ENCODE measurements at regions not wholly inside any gene's neighbourhood (a gene's known extent, or its start where the extent isn't known, plus 50 kb on each side); places are given as distances from the start of the nearest gene placed in this dataset.

- H3K4me3 ChIP-seq (ENCODE audit: low read depth, low read length) = no peak overlapping the region
Measured at GRCh38 chr10:111578076-111578475, 501.2 kb downstream of the ADRA2A start.

GRCh38 chr10:111579473-111579872 lies 502.6 kb downstream of the ADRA2A start:
- no peak overlapping the region for H3K9ac ChIP-seq (ENCODE audit: low read depth, low read length)
- H3K4me3 ChIP-seq (ENCODE audit: low read depth, low read length) = no peak overlapping the region
- no peaks in the 10 kb centered on the region for H3K36me3 ChIP-seq (ENCODE audit: control insufficient read depth, insufficient read depth, low read length)
- H3K4me1 ChIP-seq (ENCODE audit: control insufficient read depth, insufficient read depth, low read length) = no peaks in the 10 kb centered on the region
- no peaks in the 10 kb centered on the region for H3K9me3 ChIP-seq (ENCODE audit: control insufficient read depth, insufficient read depth, low read length)
- H3K27me3 ChIP-seq (ENCODE audit: control insufficient read depth, insufficient read depth, low read length) = no peaks in the 10 kb centered on the region

More at GRCh38 chr10:111578076-111578475, 501.2 kb downstream of the ADRA2A start:
- no peaks in the 10 kb centered on the region for H3K4me1 ChIP-seq (ENCODE audit: control insufficient read depth, insufficient read depth, low read length)
- no peaks in the 10 kb centered on the region for H3K9me3 ChIP-seq (ENCODE audit: control insufficient read depth, insufficient read depth, low read length)
- no peaks in the 10 kb centered on the region for H3K27me3 ChIP-seq (ENCODE audit: control insufficient read depth, insufficient read depth, low read length)
- H3K9ac ChIP-seq (ENCODE audit: low read depth, low read length) = no peak overlapping the region
- no peaks in the 10 kb centered on the region for H3K36me3 ChIP-seq (ENCODE audit: control insufficient read depth, insufficient read depth, low read length)

GRCh38 chr10:111590703-111591102 lies 513.9 kb downstream of the ADRA2A start:
- no peaks in the 10 kb centered on the region for H3K4me1 ChIP-seq (ENCODE audit: control insufficient read depth, insufficient read depth, low read length)
- H3K4me3 ChIP-seq (ENCODE audit: low read depth, low read length) = no peak overlapping the region
- H3K9me3 ChIP-seq (ENCODE audit: control insufficient read depth, insufficient read depth, low read length) = no peaks in the 10 kb centered on the region

GRCh38 chr10:111593578-111593977 lies 516.7 kb downstream of the ADRA2A start:
- no peaks in the 10 kb centered on the region for H3K36me3 ChIP-seq (ENCODE audit: control insufficient read depth, insufficient read depth, low read length)
- H3K9me3 ChIP-seq (ENCODE audit: control insufficient read depth, insufficient read depth, low read length) = no peaks in the 10 kb centered on the region
- no peaks in the 10 kb centered on the region for H3K4me1 ChIP-seq (ENCODE audit: control insufficient read depth, insufficient read depth, low read length)
- no peak overlapping the region for H3K4me3 ChIP-seq (ENCODE audit: low read depth, low read length)
- no peak overlapping the region for H3K9ac ChIP-seq (ENCODE audit: low read depth, low read length)
- no peaks in the 10 kb centered on the region for H3K27me3 ChIP-seq (ENCODE audit: control insufficient read depth, insufficient read depth, low read length)

More at GRCh38 chr10:111590703-111591102, 513.9 kb downstream of the ADRA2A start:
- Histone ChIP-seq H3K27me3 (ENCODE audit: control insufficient read depth, insufficient read depth, low read length) (no peaks in the 10 kb centered on the region), H3K9ac (ENCODE audit: low read depth, low read length) (no peak overlapping the region), H3K36me3 (ENCODE audit: control insufficient read depth, insufficient read depth, low read length) (no peaks in the 10 kb centered on the region)

GRCh38 chr10:111595173-111595572 lies 518.3 kb downstream of the ADRA2A start:
- Histone ChIP-seq H3K27me3 (ENCODE audit: control insufficient read depth, insufficient read depth, low read length) (no peaks in the 10 kb centered on the region), H3K4me1 (ENCODE audit: control insufficient read depth, insufficient read depth, low read length) (no peaks in the 10 kb centered on the region), H3K4me3 (ENCODE audit: low read depth, low read length) (no peak overlapping the region), H3K9me3 (ENCODE audit: control insufficient read depth, insufficient read depth, low read length) (no peaks in the 10 kb centered on the region), H3K9ac (ENCODE audit: low read depth, low read length) (no peak overlapping the region), H3K36me3 (ENCODE audit: control insufficient read depth, insufficient read depth, low read length) (no peaks in the 10 kb centered on the region)

- Histone ChIP-seq H3K4me1 (ENCODE audit: control insufficient read depth, insufficient read depth, low read length) (peaks cover 2% of the 10 kb centered on the region), H3K9me3 (ENCODE audit: control insufficient read depth, insufficient read depth, low read length) (no peaks in the 10 kb centered on the region), H3K4me3 (ENCODE audit: low read depth, low read length) (no peak overlapping the region), H3K9ac (ENCODE audit: low read depth, low read length) (no peak overlapping the region), H3K27me3 (ENCODE audit: control insufficient read depth, insufficient read depth, low read length) (no peaks in the 10 kb centered on the region), H3K36me3 (ENCODE audit: control insufficient read depth, insufficient read depth, low read length) (no peaks in the 10 kb centered on the region)
Measured at GRCh38 chr10:111598433-111599059, 521.7 kb downstream of the ADRA2A start.

GRCh38 chr10:111599943-111600342 lies 523.1 kb downstream of the ADRA2A start:
- Histone ChIP-seq H3K4me3 (ENCODE audit: low read depth, low read length) (no peak overlapping the region), H3K9me3 (ENCODE audit: control insufficient read depth, insufficient read depth, low read length) (no peaks in the 10 kb centered on the region), H3K27me3 (ENCODE audit: control insufficient read depth, insufficient read depth, low read length) (no peaks in the 10 kb centered on the region), H3K9ac (ENCODE audit: low read depth, low read length) (no peak overlapping the region), H3K36me3 (ENCODE audit: control insufficient read depth, insufficient read depth, low read length) (no peaks in the 10 kb centered on the region), H3K4me1 (ENCODE audit: control insufficient read depth, insufficient read depth, low read length) (peaks cover 2% of the 10 kb centered on the region)

- Histone ChIP-seq H3K27me3 (ENCODE audit: control insufficient read depth, insufficient read depth, low read length) (no peaks in the 10 kb centered on the region), H3K4me3 (ENCODE audit: low read depth, low read length) (no peak overlapping the region), H3K4me1 (ENCODE audit: control insufficient read depth, insufficient read depth, low read length) (peaks cover 2% of the 10 kb centered on the region), H3K9me3 (ENCODE audit: control insufficient read depth, insufficient read depth, low read length) (no peaks in the 10 kb centered on the region), H3K36me3 (ENCODE audit: control insufficient read depth, insufficient read depth, low read length) (no peaks in the 10 kb centered on the region), H3K9ac (ENCODE audit: low read depth, low read length) (no peak overlapping the region)
Measured at GRCh38 chr10:111600772-111601171, 523.9 kb downstream of the ADRA2A start.

GRCh38 chr10:111612273-111612672 lies 535.4 kb downstream of the ADRA2A start:
- H3K4me1 ChIP-seq (ENCODE audit: control insufficient read depth, insufficient read depth, low read length) = no peaks in the 10 kb centered on the region
- H3K9ac ChIP-seq (ENCODE audit: low read depth, low read length) = no peak overlapping the region
- H3K4me3 ChIP-seq (ENCODE audit: low read depth, low read length) = no peak overlapping the region
- no peaks in the 10 kb centered on the region for H3K36me3 ChIP-seq (ENCODE audit: control insufficient read depth, insufficient read depth, low read length)
- H3K27me3 ChIP-seq (ENCODE audit: control insufficient read depth, insufficient read depth, low read length) = no peaks in the 10 kb centered on the region
- H3K9me3 ChIP-seq (ENCODE audit: control insufficient read depth, insufficient read depth, low read length) = no peaks in the 10 kb centered on the region

- H3K9me3 ChIP-seq (ENCODE audit: control insufficient read depth, insufficient read depth, low read length) = no peaks in the 10 kb centered on the region
- H3K4me3 ChIP-seq (ENCODE audit: low read depth, low read length) = no peak overlapping the region
- H3K4me1 ChIP-seq (ENCODE audit: control insufficient read depth, insufficient read depth, low read length) = no peaks in the 10 kb centered on the region
- no peaks in the 10 kb centered on the region for H3K36me3 ChIP-seq (ENCODE audit: control insufficient read depth, insufficient read depth, low read length)
- H3K27me3 ChIP-seq (ENCODE audit: control insufficient read depth, insufficient read depth, low read length) = no peaks in the 10 kb centered on the region
- H3K9ac ChIP-seq (ENCODE audit: low read depth, low read length) = no peak overlapping the region
Measured at GRCh38 chr10:111634191-111634590, 549.4 kb downstream of the GPAM start.

GRCh38 chr10:111646021-111646420 lies 537.5 kb downstream of the GPAM start:
- Histone ChIP-seq H3K9me3 (ENCODE audit: control insufficient read depth, insufficient read depth, low read length) (no peaks in the 10 kb centered on the region), H3K9ac (ENCODE audit: low read depth, low read length) (no peak overlapping the region), H3K4me3 (ENCODE audit: low read depth, low read length) (no peak overlapping the region), H3K36me3 (ENCODE audit: control insufficient read depth, insufficient read depth, low read length) (no peaks in the 10 kb centered on the region), H3K27me3 (ENCODE audit: control insufficient read depth, insufficient read depth, low read length) (no peaks in the 10 kb centered on the region), H3K4me1 (ENCODE audit: control insufficient read depth, insufficient read depth, low read length) (no peaks in the 10 kb centered on the region)

GRCh38 chr10:111648046-111648445 lies 535.5 kb downstream of the GPAM start:
- Histone ChIP-seq H3K4me1 (ENCODE audit: control insufficient read depth, insufficient read depth, low read length) (no peaks in the 10 kb centered on the region), H3K9ac (ENCODE audit: low read depth, low read length) (no peak overlapping the region), H3K36me3 (ENCODE audit: control insufficient read depth, insufficient read depth, low read length) (no peaks in the 10 kb centered on the region), H3K9me3 (ENCODE audit: control insufficient read depth, insufficient read depth, low read length) (no peaks in the 10 kb centered on the region), H3K27me3 (ENCODE audit: control insufficient read depth, insufficient read depth, low read length) (no peaks in the 10 kb centered on the region), H3K4me3 (ENCODE audit: low read depth, low read length) (no peak overlapping the region)

Measured in iPS-15b (cell line).